AG09319 (cell line): ENCODE measurements at regions not wholly inside any gene's neighbourhood (a gene's known extent, or its start where the extent isn't known, plus 50 kb on each side); places are given as distances from the start of the nearest gene placed in this dataset.

Source experiments
- DNase-seq: peaks from one replicate; pipeline ENCODE4 v3.0.0-alpha.2; 2010; ENCODE audit warnings: low read depth; ENCODE audit errors: extremely low read depth
- TF ChIP-seq, protein P1 (sequence below): IDR thresholded peaks from 2 replicates; pipeline ENCODE4 v1.5.1; 2011; ENCODE audit warnings: low read depth, mild to moderate bottlenecking, inconsistent platforms, low read length, moderate library complexity

DNA sequence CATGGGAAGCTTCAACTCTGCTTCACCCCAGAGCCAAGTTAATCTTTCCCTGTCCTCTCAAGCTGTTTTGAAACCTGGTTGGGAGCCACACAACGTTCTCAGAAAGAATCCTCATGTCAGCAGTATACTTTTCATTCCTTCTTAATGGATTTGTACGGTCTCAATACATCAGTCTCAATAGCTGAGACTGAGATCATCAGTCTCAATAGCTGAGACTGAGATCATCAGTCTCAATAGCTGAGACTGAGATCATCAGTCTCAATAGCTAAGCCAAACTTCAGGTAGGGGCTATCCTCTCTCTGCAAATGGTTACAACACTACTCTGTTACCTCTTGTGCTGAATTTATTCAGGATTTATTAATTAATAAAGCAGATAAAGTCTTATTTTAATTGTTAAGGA, 1317.4 kb upstream of the CDH9 start:
- TF ChIP-seq, protein P1, sequence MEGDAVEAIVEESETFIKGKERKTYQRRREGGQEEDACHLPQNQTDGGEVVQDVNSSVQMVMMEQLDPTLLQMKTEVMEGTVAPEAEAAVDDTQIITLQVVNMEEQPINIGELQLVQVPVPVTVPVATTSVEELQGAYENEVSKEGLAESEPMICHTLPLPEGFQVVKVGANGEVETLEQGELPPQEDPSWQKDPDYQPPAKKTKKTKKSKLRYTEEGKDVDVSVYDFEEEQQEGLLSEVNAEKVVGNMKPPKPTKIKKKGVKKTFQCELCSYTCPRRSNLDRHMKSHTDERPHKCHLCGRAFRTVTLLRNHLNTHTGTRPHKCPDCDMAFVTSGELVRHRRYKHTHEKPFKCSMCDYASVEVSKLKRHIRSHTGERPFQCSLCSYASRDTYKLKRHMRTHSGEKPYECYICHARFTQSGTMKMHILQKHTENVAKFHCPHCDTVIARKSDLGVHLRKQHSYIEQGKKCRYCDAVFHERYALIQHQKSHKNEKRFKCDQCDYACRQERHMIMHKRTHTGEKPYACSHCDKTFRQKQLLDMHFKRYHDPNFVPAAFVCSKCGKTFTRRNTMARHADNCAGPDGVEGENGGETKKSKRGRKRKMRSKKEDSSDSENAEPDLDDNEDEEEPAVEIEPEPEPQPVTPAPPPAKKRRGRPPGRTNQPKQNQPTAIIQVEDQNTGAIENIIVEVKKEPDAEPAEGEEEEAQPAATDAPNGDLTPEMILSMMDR, result no peak
- no peak for DNase-seq

DNA sequence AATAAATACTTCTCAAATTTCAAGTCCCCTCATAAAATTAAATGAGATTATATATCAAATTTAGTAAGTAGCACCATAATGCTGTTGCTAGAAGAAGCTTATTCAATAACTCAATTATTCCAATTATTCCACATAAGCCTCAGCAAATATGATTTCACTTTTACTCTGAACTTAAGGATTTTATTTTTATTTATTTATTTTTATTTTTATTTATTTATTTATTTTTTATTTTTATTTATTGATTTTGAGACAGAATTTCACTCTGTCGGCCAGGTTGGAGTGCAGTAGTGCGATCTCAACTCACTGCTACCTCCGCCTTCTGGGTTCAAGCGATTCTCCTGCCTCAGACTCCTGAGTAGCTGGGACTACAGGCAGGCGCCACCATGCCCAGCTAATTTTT, 1308.3 kb upstream of the CDH9 start:
- no peak for DNase-seq
- TF ChIP-seq, protein P1, result no peak

DNA sequence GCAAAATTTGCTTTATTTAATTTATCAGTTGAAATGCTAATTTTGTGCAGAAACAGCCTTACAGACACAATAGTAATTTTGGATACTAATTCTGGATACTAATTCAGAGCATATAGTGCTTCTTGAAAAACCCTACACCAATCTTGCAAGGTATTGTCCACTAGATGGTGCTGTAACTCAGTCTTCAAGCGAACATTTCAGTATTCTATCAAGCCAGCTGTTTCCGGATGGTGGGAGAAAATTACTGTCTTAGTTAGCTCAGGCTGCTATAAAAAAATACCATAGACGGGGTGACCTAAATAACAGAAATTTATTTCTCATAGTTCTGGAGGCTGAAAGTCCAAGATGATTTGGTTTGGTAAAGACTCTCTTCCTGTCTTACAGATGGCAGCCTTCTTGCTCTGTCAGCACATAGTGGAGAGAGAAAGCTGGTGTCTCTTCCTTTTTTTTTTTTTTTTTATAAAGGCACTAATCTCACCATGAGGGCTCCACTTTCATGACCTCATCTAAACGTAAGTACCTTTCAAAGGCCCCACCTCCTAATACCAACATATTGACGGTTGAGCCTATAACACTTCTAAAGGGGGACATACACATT, 1306.5 kb upstream of the CDH9 start:
- no peak for DNase-seq
- TF ChIP-seq, protein P1, result no peak

DNA sequence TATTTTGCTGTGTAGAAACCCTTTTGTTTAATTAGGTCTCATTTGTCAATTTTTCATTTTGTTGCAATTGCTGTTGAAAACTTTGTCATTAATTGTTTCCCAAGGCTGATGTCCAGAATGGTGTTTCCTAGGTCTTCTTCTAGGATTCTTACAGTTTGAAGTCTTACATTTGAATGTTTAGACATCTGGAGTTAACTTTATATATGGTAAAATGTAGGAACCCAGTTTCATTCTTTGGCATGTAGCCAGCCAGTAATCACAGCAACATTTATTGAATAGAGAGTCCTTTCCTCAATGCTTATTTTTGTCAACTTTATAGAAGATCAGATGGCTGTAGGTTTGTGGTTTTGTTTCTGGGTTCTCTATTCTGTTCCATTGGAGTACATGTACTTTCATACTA, 1290.8 kb upstream of the CDH9 start:
- TF ChIP-seq, protein P1, result no peak

DNA sequence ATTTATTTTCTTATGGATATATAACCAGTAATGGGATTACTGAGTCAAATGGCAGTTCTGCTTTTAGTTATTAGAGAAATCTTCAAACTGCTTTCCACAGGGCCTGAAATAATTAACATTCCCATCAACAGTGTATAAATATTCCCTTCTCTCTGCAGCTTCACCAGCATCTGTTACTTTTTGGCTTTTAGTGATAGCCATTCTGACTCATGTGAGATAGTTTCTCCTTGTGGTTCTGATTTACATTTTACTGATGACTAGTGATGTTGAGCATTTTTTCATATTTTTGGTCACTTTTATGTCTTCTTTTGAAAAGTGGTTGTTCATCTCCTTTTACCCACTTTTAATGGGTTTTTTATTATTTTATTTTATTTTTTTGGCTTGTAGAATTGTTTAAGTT, 1290.3 kb upstream of the CDH9 start:
- no peak for DNase-seq
- TF ChIP-seq, protein P1, result no peak

More for the DNA sequence above, 1290.8 kb upstream of the CDH9 start:
- no peak for DNase-seq

DNA sequence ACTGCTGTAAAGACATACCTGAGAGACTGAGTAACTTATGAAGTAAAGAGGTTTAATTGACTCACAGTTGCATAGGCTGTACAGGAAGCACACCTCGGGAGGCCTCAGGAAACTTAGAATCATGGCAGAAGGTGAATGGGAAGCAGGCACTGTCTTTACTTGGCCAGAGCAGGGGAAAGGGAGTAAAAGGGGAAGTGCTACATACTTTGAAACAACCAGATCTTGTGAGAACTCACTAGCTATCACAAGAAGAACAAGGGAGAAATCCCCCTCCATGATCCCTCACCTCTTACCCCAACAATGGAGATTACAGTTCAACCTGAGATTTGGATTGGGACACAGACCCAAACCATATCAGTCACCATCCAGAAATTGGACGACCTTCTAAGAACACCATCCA, 1285.8 kb upstream of the CDH9 start:
- DNase-seq, result no peak
- TF ChIP-seq, protein P1, result no peak

DNA sequence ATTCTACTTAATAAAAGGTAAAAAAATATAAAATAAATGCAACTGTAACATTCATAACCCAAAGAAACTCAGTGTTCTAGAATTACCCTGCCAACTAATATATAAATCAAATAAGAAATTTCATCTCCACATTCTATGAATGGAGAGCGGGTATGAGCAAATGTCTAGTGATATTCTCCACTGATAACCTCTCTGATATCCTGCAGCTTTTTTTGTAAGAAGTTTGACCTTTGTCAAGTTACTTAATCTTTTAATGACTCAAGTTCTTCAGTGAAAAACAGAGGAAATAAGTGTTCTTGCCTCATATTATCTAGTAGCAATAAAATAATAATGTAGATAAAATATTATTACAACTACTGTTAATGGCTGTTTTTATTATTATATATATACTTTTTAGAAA, 1275.6 kb upstream of the CDH9 start:
- DNase-seq, result no peak
- TF ChIP-seq, protein P1, result no peak
